HEK293 (cell line): ENCODE measurements at regions not wholly inside any gene's neighbourhood (a gene's known extent, or its start where the extent isn't known, plus 50 kb on each side); places are given as distances from the start of the nearest gene placed in this dataset.

Experiments
- CTCF ChIA-PET: fragments of 350-600 bp; formaldehyde crosslinking; extraction: SDS; loops from one replicate; lab custom pipeline; 2021; ENCODE audit warnings: antibody characterized with exemption; lab: Yijun Ruan, JAX
- POLR2A ChIA-PET: fragments of 300-600 bp; formaldehyde crosslinking; extraction: SDS; loops from one replicate; lab custom pipeline; 2020; ENCODE audit warnings: antibody characterized with exemption, inconsistent platforms; lab: Yijun Ruan, JAX
- H3K27ac ChIP-seq: fragments of 200-500 bp; sonication (Bioruptor generic); 2 replicates; pipeline ENCODE4 v1.5.1; 2014; ENCODE audit warnings: low read depth, low read length, control low read depth, inconsistent platforms; ENCODE audit errors: extremely low read depth
- H3K36me3 ChIP-seq, 2 experiments: fragments of 200-500 bp in 1 of 2; sonication (Bioruptor generic) in 1 of 2; 1 replicate in 1 of 2; 2 replicates in 1 of 2; pipeline ENCODE4 v1.5.1; 2014 to 2017; ENCODE audit warnings: inconsistent platforms in 2 of 2, low read length in 2 of 2; ENCODE audit not compliant: control insufficient read depth in 2 of 2, insufficient read depth in 1 of 2
- H3K4me1 ChIP-seq: fragments of 200-500 bp; sonication (Bioruptor generic); 2 replicates; pipeline ENCODE4 v1.5.1; 2014; ENCODE audit warnings: mild to moderate bottlenecking, low read length, inconsistent platforms; ENCODE audit not compliant: control insufficient read depth, insufficient read depth
- H3K4me3 ChIP-seq: 2 replicates; pipeline ENCODE4 v1.5.1; 2011; ENCODE audit warnings: low read depth, mild to moderate bottlenecking, control low read depth, low read length, moderate library complexity
- H3K9me3 ChIP-seq: fragments of 200-500 bp; sonication (Bioruptor generic); 2 replicates; pipeline ENCODE4 v1.5.1; 2014; ENCODE audit warnings: low read depth, low read length, inconsistent platforms; ENCODE audit not compliant: control insufficient read depth, insufficient read depth
- SCRT1 ChIP-seq: fragments of 450-650 bp; formaldehyde crosslinking; IDR thresholded peaks from 2 replicates; pipeline ENCODE4 v1.5.1; 2016; ENCODE audit warnings: missing biosample characterization, missing genetic modification characterization, borderline replicate concordance
- SP7 ChIP-seq: fragments of 450-650 bp; formaldehyde crosslinking; IDR thresholded peaks from 2 replicates; pipeline ENCODE4 v1.5.1; 2016; ENCODE audit warnings: missing biosample characterization, missing genetic modification characterization
- YY1 ChIP-seq: fragments of 450-650 bp; formaldehyde crosslinking; IDR thresholded peaks from 2 replicates; pipeline ENCODE4 v1.5.1; 2018; ENCODE audit warnings: missing biosample characterization, missing genetic modification characterization
- ZBTB17 ChIP-seq: fragments of 450-650 bp; formaldehyde crosslinking; IDR thresholded peaks from 2 replicates; pipeline ENCODE4 v1.5.1; 2016; ENCODE audit warnings: missing biosample characterization, missing genetic modification characterization
- ZBTB21 ChIP-seq: fragments of 450-650 bp; formaldehyde crosslinking; IDR thresholded peaks from 2 replicates; pipeline ENCODE4 v1.5.1; 2017; ENCODE audit warnings: missing biosample characterization, missing genetic modification characterization
- ZBTB26 ChIP-seq: fragments of 450-650 bp; formaldehyde crosslinking; optimal IDR thresholded peaks from 2 replicates; pipeline ENCODE3; 2016; ENCODE audit warnings: missing biosample characterization, mild to moderate bottlenecking, missing genetic modification characterization
- ZFP3 ChIP-seq: fragments of 450-650 bp; formaldehyde crosslinking; IDR thresholded peaks from 2 replicates; pipeline ENCODE4 v1.5.1; 2016; ENCODE audit warnings: low read depth, missing biosample characterization, missing genetic modification characterization
- ZNF157 ChIP-seq: fragments of 450-650 bp; formaldehyde crosslinking; IDR thresholded peaks from 2 replicates; pipeline ENCODE4 v1.5.1; 2016; ENCODE audit warnings: missing biosample characterization, missing genetic modification characterization
- ZNF26 ChIP-seq: fragments of 450-650 bp; formaldehyde crosslinking; IDR thresholded peaks from 2 replicates; pipeline ENCODE4 v1.5.1; 2016; ENCODE audit warnings: missing biosample characterization, missing genetic modification characterization
- ZNF280C ChIP-seq: fragments of 450-650 bp; formaldehyde crosslinking; IDR thresholded peaks from 2 replicates; pipeline ENCODE4 v1.5.1; 2016; ENCODE audit warnings: missing biosample characterization, missing genetic modification characterization
- ZNF423 ChIP-seq: fragments of 450-650 bp; formaldehyde crosslinking; IDR thresholded peaks from 2 replicates; pipeline ENCODE4 v1.5.1; 2016; ENCODE audit warnings: missing biosample characterization, missing genetic modification characterization
- ZNF513 ChIP-seq: fragments of 450-650 bp; IDR thresholded peaks from 2 replicates; pipeline ENCODE4 v1.5.1; 2018; ENCODE audit warnings: missing biosample characterization, missing genetic modification characterization
- ZNF707 ChIP-seq: fragments of 450-650 bp; formaldehyde crosslinking; IDR thresholded peaks from 2 replicates; pipeline ENCODE4 v1.5.1; 2016; ENCODE audit warnings: missing biosample characterization, missing genetic modification characterization
- ZNF768 ChIP-seq: fragments of 450-650 bp; formaldehyde crosslinking; IDR thresholded peaks from 2 replicates; pipeline ENCODE4 v1.5.1; 2018; ENCODE audit warnings: missing biosample characterization, mild to moderate bottlenecking, missing genetic modification characterization
- ZNF777 ChIP-seq: fragments of 450-650 bp; formaldehyde crosslinking; IDR thresholded peaks from 2 replicates; pipeline ENCODE4 v1.5.1; 2017; ENCODE audit warnings: missing biosample characterization, missing genetic modification characterization, borderline replicate concordance
- ZNF837 ChIP-seq: fragments of 450-650 bp; formaldehyde crosslinking; IDR thresholded peaks from 2 replicates; pipeline ENCODE4 v1.5.1; 2016; ENCODE audit warnings: missing biosample characterization, missing genetic modification characterization
- TF ChIP-seq, protein P1 (sequence below): fragments of 450-650 bp; formaldehyde crosslinking; IDR thresholded peaks from 2 replicates; pipeline ENCODE4 v1.5.1; 2017; ENCODE audit warnings: missing biosample characterization, missing genetic modification characterization
- TF ChIP-seq, protein P2 (sequence below): fragments of 450-650 bp; formaldehyde crosslinking; IDR thresholded peaks from 2 replicates; pipeline ENCODE4 v1.5.0; 2017; ENCODE audit warnings: missing biosample characterization, missing genetic modification characterization, borderline replicate concordance
- TF ChIP-seq, protein P3 (sequence below): fragments of 450-650 bp; formaldehyde crosslinking; IDR thresholded peaks from 2 replicates; pipeline ENCODE4 v1.5.1; 2017; ENCODE audit warnings: missing biosample characterization, missing genetic modification characterization

DNA sequence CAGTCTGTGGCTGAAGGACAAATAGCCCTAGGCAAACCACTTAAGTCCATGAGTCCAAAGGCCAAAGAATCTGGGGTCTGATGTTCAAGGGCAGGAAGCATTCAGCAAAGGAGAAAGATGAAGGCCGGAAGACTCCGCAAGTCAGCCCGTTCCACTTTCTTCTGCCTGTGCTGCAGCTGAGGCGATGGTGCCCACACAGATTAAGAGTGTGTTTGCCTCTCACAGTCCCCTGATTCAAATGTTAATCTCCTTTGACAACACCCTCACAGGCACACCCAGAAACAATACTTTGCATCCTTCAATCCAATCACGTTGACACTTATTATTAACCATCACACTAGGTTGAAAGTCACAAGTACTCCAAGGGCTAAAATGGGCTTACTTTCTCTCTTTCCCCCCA is 605.4 kb upstream of the GNPDA2 start (continued):
- no peak for TF ChIP-seq ZNF837 (tag by site-specific recombination)

GRCh38 chr4:45327544-45327943 is 601.2 kb upstream of the GNPDA2 start:
- Histone ChIP-seq H3K4me1 (no peaks in the 10 kb centered on the region), H3K27ac (no peak overlapping the region), H3K4me3 (no peak overlapping the region), H3K36me3 (no peaks in the 10 kb centered on the region), H3K9me3 (no peaks in the 10 kb centered on the region)
- ChIA-PET POLR2A (no interaction called here), CTCF (no interaction called here)
- TF ChIP-seq ZNF157 (tag by site-specific recombination) (no peak), ZBTB21 (tag by site-specific recombination) (no peak), ZNF423 (tag by site-specific recombination) (no peak), SCRT1 (tag by site-specific recombination) (no peak), ZNF768 (tag by site-specific recombination) (no peak), ZFP3 (tag by site-specific recombination) (no peak)
- TF ChIP-seq, protein P1, sequence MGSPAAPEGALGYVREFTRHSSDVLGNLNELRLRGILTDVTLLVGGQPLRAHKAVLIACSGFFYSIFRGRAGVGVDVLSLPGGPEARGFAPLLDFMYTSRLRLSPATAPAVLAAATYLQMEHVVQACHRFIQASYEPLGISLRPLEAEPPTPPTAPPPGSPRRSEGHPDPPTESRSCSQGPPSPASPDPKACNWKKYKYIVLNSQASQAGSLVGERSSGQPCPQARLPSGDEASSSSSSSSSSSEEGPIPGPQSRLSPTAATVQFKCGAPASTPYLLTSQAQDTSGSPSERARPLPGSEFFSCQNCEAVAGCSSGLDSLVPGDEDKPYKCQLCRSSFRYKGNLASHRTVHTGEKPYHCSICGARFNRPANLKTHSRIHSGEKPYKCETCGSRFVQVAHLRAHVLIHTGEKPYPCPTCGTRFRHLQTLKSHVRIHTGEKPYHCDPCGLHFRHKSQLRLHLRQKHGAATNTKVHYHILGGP (tag by site-specific recombination), result no peak
- TF ChIP-seq, protein P2, sequence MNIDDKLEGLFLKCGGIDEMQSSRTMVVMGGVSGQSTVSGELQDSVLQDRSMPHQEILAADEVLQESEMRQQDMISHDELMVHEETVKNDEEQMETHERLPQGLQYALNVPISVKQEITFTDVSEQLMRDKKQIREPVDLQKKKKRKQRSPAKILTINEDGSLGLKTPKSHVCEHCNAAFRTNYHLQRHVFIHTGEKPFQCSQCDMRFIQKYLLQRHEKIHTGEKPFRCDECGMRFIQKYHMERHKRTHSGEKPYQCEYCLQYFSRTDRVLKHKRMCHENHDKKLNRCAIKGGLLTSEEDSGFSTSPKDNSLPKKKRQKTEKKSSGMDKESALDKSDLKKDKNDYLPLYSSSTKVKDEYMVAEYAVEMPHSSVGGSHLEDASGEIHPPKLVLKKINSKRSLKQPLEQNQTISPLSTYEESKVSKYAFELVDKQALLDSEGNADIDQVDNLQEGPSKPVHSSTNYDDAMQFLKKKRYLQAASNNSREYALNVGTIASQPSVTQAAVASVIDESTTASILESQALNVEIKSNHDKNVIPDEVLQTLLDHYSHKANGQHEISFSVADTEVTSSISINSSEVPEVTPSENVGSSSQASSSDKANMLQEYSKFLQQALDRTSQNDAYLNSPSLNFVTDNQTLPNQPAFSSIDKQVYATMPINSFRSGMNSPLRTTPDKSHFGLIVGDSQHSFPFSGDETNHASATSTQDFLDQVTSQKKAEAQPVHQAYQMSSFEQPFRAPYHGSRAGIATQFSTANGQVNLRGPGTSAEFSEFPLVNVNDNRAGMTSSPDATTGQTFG, result no peak

- no peaks in the 10 kb centered on the region for H3K4me1 ChIP-seq
- no peak overlapping the region for H3K4me3 ChIP-seq
- ChIA-PET POLR2A (no interaction called here), CTCF (no interaction called here)
- H3K36me3 ChIP-seq, result no peaks in the 10 kb centered on the region
- no peak overlapping the region for H3K27ac ChIP-seq
- no peaks in the 10 kb centered on the region for H3K9me3 ChIP-seq
- no peak for TF ChIP-seq ZNF26 (tag by site-specific recombination)
- TF ChIP-seq ZBTB26 (tag by site-specific recombination), result no peak
- TF ChIP-seq, protein P3, sequence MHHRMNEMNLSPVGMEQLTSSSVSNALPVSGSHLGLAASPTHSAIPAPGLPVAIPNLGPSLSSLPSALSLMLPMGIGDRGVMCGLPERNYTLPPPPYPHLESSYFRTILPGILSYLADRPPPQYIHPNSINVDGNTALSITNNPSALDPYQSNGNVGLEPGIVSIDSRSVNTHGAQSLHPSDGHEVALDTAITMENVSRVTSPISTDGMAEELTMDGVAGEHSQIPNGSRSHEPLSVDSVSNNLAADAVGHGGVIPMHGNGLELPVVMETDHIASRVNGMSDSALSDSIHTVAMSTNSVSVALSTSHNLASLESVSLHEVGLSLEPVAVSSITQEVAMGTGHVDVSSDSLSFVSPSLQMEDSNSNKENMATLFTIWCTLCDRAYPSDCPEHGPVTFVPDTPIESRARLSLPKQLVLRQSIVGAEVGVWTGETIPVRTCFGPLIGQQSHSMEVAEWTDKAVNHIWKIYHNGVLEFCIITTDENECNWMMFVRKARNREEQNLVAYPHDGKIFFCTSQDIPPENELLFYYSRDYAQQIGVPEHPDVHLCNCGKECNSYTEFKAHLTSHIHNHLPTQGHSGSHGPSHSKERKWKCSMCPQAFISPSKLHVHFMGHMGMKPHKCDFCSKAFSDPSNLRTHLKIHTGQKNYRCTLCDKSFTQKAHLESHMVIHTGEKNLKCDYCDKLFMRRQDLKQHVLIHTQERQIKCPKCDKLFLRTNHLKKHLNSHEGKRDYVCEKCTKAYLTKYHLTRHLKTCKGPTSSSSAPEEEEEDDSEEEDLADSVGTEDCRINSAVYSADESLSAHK, result no peak
- no peak for TF ChIP-seq ZNF280C (tag by site-specific recombination)
- TF ChIP-seq ZNF777 (tag by site-specific recombination), result no peak
- TF ChIP-seq YY1 (tag by site-specific recombination), result no peak
- no peak for TF ChIP-seq ZNF707
- no peak for TF ChIP-seq ZNF513 (tag by site-specific recombination)
- TF ChIP-seq SP7 (tag by site-specific recombination), result no peak
- TF ChIP-seq ZBTB17 (tag by site-specific recombination), result no peak
These were observed 598.4 kb upstream of the GNPDA2 start for GRCh38 chr4:45324455-45325417.
